ENCODE measurements at regions not wholly inside any gene's neighbourhood (a gene's known extent, or its start where the extent isn't known, plus 50 kb on each side); places are given as distances from the start of the nearest gene placed in this dataset.

DNA sequence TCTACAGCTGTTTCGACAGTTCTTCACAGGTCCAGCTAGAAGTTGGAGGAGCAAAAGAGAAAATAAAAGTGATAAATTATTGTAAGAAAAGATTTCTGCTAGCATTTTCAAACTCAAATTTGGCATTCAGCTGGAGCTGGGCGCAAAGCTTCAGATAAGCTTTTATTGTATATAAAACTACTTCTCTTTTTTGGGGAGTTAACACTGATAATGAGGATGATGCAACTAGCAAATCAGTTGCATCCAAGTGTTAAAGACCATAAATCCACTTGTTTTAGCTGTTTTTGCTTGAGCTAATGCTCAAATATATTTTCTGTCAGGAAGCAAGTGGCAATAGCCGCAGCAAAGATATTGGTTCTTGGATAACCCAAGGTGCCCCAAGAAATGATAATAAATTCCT is 127.1 kb upstream of the PKN2 start:
- no peak for DNase-seq (ENCODE audit: extremely low spot score)
- CTCF ChIA-PET: interaction anchor here (0.9 to 1.6 kb wide), 3 partner anchors 11 to 376 kb away, joined by 3 to 4 read pairs (median 4); no protein-coding TSS in a partner anchor
- TF ChIP-seq, protein P1, sequence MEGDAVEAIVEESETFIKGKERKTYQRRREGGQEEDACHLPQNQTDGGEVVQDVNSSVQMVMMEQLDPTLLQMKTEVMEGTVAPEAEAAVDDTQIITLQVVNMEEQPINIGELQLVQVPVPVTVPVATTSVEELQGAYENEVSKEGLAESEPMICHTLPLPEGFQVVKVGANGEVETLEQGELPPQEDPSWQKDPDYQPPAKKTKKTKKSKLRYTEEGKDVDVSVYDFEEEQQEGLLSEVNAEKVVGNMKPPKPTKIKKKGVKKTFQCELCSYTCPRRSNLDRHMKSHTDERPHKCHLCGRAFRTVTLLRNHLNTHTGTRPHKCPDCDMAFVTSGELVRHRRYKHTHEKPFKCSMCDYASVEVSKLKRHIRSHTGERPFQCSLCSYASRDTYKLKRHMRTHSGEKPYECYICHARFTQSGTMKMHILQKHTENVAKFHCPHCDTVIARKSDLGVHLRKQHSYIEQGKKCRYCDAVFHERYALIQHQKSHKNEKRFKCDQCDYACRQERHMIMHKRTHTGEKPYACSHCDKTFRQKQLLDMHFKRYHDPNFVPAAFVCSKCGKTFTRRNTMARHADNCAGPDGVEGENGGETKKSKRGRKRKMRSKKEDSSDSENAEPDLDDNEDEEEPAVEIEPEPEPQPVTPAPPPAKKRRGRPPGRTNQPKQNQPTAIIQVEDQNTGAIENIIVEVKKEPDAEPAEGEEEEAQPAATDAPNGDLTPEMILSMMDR (IDR thresholded peaks at IDR 0.05; ENCODE audit: control extremely low read depth, extremely low read depth, low read depth, missing control alignments): no peak
- POLR2A ChIA-PET: no interaction called here

DNA sequence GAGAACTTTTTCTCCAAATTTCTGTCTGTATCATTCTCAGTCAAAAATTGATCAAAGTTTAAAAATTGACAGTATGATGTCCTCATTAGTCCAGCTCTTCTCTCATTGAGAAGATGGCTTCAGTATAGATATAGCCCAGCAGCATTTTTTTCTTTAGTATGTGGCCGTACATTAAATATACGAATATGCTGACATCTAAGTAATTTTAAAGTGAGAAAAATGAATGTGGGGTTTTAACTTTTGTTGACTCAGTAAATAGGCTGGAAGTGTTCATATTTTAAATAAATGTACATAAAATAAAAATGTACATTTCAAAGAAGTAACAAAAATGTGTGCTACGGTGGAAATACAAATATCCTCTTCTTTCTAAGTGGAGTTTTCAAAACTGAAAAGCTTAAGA is 123.5 kb upstream of the PKN2 start:
- DNase-seq (ENCODE audit: extremely low spot score): no peak
- POLR2A ChIA-PET: no interaction called here
- CTCF ChIA-PET: interaction anchor here (0.9 to 2.7 kb wide), 3 partner anchors 9 to 20 kb away, joined by 3 to 8 read pairs (median 3); no protein-coding TSS in a partner anchor
- TF ChIP-seq, protein P1 (IDR thresholded peaks at IDR 0.05; ENCODE audit: control extremely low read depth, extremely low read depth, low read depth, missing control alignments): no peak

DNA sequence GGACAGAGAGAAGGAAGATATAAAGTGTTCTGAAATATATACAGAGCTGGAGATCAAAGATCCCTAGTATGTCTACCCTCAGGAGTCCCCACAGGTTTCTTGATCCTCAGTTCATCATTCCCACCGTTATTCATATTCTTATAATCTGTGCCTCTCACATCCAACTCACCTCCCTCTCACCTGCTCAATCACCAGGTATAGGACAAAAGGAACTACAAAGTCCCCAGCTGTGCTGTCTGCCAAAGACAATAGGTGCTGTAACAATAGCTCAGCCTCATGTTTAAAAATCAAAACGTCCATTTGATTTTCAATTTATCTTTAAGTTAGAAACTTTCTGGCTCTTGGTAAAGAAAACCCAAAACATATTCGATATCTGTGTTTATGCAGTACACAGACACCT is 121.1 kb upstream of the PKN2 start:
- TF ChIP-seq, protein P1 (IDR thresholded peaks at IDR 0.05; ENCODE audit: control extremely low read depth, extremely low read depth, low read depth, missing control alignments): no peak
- no peak for DNase-seq (ENCODE audit: extremely low spot score)
- CTCF ChIA-PET: no interaction called here
- POLR2A ChIA-PET: no interaction called here

DNA sequence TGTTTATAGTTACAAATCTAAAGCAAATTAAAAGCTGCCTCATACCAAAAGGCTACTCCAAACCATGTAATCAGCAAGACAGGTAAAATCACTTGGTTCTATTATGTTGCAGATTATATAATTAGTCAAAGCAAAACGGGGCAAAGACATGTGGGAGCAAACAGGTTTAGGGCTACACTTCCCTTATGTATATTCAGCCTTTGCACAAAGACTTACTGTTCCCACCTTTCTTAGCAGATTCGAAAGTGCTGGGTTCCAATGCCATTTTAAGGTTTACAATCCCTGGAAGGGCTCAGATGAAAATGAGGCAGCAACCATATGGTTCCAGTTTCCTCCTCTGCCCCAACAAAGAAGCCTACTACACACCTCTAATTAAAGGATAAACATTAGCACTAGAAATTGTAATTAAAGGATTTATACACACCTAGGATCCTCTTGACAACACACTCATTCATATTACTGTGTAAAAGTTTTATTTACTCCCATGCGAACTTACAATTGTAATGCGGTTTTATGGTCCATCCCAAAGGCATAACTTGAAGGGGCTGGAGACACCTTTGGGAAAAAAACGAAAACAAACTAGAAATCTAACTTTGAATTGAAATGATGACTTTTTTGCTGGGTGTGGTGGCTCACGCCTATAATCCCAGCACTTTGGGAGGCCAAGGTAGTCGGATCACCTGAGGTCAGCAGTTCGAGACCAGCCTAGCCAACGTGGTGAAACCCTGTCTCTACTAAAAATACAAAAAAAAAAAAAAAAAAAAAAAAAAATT is 117.3 kb upstream of the PKN2 start:
- POLR2A ChIA-PET: no interaction called here
- no peak for DNase-seq (ENCODE audit: extremely low spot score)
- CTCF ChIA-PET: no interaction called here
- TF ChIP-seq, protein P1 (IDR thresholded peaks at IDR 0.05; ENCODE audit: control extremely low read depth, extremely low read depth, low read depth, missing control alignments): no peak

DNA sequence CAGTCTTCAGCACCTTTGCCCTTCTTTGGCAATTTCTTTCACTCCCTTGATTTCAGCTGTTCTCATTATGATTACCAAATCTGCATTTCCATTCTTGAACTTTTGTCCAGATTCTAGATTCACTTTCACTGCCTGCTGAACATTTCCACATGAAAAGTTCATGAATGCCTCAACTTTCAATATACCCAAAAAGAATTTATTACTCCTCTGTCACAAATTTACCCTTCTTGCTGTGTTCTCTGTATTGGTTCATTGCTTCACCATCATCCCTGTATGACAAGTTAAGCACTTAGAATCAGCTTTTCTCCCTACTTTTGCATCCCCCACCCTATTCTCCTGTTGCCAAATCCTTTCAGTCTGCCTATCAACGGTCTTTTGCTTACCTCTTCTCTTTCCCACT is 112.6 kb upstream of the PKN2 start:
- POLR2A ChIA-PET: no interaction called here
- DNase-seq (ENCODE audit: extremely low spot score): no peak
- TF ChIP-seq, protein P1 (IDR thresholded peaks at IDR 0.05; ENCODE audit: control extremely low read depth, extremely low read depth, low read depth, missing control alignments): no peak
- CTCF ChIA-PET: interaction anchor here (1.3 kb wide), 1 partner anchor 13 kb away, joined by 3 read pairs; no protein-coding TSS in a partner anchor

DNA sequence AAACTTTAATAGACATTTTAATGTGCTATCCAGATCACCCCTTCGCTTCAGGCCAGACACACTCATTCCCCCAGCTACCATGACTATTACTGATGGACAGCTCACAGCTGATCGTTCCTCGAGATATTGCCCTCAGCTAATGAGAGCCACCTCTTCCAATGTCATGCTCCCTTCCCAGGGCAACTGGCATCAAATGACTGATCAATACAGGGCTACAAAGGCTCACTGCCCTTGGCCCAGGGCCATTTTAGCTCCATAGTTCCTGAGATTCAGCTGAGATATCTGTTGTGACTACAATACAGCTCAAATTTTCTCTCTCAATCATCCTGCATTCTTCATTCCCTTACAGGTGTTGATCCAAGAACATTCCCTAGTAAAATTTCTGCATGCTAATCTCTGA is 104.5 kb upstream of the PKN2 start:
- TF ChIP-seq, protein P1 (IDR thresholded peaks at IDR 0.05; ENCODE audit: control extremely low read depth, extremely low read depth, low read depth, missing control alignments): no peak
- CTCF ChIA-PET: interaction anchor here (0.8 to 1.5 kb wide), 3 partner anchors 10 to 49 kb away, joined by 3 to 4 read pairs (median 3); no protein-coding TSS in a partner anchor
- POLR2A ChIA-PET: no interaction called here
- no peak for DNase-seq (ENCODE audit: extremely low spot score)

All from GM10248 (cell line).